Nephron (organoid): ENCODE measurements at regions not wholly inside any gene's neighbourhood (a gene's known extent, or its start where the extent isn't known, plus 50 kb on each side); places are given as distances from the start of the nearest gene placed in this dataset.
A peak's percentile ranks its signal among the peaks of the same experiment; 100 is the strongest.

Experiments
- H3K27ac Mint-ChIP-seq, 3 experiments: 2 replicates each; pipeline ENCODE4 v1.8.0; 2020; ENCODE audit warnings: mixed read lengths in 3 of 3, mild to moderate bottlenecking in 2 of 3, moderate library complexity in 1 of 3
- H3K27me3 Mint-ChIP-seq: 2 replicates; pipeline ENCODE4 v1.8.0; 2021; ENCODE audit warnings: low read depth, mild to moderate bottlenecking, moderate library complexity, mixed read lengths
- H3K36me3 Mint-ChIP-seq: 2 replicates; pipeline ENCODE4 v1.8.0; 2020; ENCODE audit warnings: low read depth, mixed read lengths
- H3K4me1 Mint-ChIP-seq: 2 replicates; pipeline ENCODE4 v1.8.0; 2020; ENCODE audit warnings: mixed read lengths
- H3K4me3 Mint-ChIP-seq, 3 experiments: 2 replicates each; pipeline ENCODE4 v1.8.0; 2020; ENCODE audit warnings: mild to moderate bottlenecking in 3 of 3, mixed read lengths in 3 of 3, moderate library complexity in 2 of 3
- H3K9me3 Mint-ChIP-seq: 2 replicates; pipeline ENCODE4 v1.8.0; 2020; ENCODE audit warnings: mixed read lengths
- TF ChIP-seq, protein P1 (sequence below), 3 experiments: fragments of 200-600 bp; sonication (generic); IDR thresholded peaks; one replicate each; pipeline ENCODE4 v1.5.0; 2021; ENCODE audit warnings: antibody characterized with exemption in 3 of 3; ENCODE audit not compliant: unreplicated experiment in 3 of 3

DNA sequence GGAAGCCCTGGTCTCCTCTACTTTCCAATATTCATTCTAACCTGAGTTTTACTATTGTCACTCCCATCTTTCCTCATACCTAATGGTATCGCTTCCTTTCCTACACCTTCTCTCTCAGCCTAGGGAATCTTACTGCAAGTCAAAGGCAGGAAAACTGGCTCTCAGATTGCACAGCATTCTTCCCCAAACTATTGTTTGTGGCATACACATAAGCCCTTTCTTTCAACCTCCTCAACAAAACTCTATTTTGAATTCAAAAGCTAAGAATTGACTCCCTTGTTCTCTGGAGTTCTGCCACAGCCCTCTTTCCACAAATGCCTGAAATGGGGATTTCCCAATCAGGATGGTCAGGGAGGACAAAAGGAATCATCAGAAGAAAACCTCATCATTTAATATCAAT lies 181.5 kb downstream of the FAM76B start:
- H3K36me3 Mint-ChIP-seq = no peaks in the 10 kb centered on the region
- no peaks in the 10 kb centered on the region for H3K27me3 Mint-ChIP-seq
- no peak overlapping the region for H3K27ac Mint-ChIP-seq
- TF ChIP-seq, protein P1, sequence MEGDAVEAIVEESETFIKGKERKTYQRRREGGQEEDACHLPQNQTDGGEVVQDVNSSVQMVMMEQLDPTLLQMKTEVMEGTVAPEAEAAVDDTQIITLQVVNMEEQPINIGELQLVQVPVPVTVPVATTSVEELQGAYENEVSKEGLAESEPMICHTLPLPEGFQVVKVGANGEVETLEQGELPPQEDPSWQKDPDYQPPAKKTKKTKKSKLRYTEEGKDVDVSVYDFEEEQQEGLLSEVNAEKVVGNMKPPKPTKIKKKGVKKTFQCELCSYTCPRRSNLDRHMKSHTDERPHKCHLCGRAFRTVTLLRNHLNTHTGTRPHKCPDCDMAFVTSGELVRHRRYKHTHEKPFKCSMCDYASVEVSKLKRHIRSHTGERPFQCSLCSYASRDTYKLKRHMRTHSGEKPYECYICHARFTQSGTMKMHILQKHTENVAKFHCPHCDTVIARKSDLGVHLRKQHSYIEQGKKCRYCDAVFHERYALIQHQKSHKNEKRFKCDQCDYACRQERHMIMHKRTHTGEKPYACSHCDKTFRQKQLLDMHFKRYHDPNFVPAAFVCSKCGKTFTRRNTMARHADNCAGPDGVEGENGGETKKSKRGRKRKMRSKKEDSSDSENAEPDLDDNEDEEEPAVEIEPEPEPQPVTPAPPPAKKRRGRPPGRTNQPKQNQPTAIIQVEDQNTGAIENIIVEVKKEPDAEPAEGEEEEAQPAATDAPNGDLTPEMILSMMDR (IDR thresholded peaks at IDR 0.05; ENCODE audit: unreplicated experiment in 3 of 3) = no peak
- H3K4me3 Mint-ChIP-seq = no peak overlapping the region
- H3K9me3 Mint-ChIP-seq = no peaks in the 10 kb centered on the region
- no peaks in the 10 kb centered on the region for H3K4me1 Mint-ChIP-seq

DNA sequence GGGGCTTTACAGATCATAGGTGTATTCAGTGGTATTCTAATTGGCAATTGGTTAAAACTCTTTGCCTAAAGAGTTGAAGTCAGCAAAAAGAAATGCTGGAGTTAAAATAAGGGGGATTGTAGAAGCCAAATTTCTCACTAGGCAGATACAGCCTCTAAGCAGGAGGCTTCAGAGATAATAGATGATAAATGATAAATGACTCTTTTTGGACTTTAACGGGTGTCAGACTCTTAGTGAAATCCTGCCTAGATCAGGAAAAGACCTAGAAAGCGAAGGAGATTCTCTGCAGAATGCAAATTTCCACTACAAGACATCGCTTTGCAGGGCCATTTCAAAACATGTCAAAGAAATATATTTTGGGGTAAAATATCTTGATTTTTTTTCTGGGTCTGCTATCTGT lies 182.8 kb downstream of the FAM76B start:
- Mint-ChIP-seq H3K9me3 (no peaks in the 10 kb centered on the region), H3K4me3 (no peak overlapping the region), H3K4me1 (no peaks in the 10 kb centered on the region), H3K27ac (no peak overlapping the region), H3K27me3 (no peaks in the 10 kb centered on the region), H3K36me3 (no peaks in the 10 kb centered on the region)
- TF ChIP-seq, protein P1 (IDR thresholded peaks at IDR 0.05; ENCODE audit: unreplicated experiment in 3 of 3) = no peak

DNA sequence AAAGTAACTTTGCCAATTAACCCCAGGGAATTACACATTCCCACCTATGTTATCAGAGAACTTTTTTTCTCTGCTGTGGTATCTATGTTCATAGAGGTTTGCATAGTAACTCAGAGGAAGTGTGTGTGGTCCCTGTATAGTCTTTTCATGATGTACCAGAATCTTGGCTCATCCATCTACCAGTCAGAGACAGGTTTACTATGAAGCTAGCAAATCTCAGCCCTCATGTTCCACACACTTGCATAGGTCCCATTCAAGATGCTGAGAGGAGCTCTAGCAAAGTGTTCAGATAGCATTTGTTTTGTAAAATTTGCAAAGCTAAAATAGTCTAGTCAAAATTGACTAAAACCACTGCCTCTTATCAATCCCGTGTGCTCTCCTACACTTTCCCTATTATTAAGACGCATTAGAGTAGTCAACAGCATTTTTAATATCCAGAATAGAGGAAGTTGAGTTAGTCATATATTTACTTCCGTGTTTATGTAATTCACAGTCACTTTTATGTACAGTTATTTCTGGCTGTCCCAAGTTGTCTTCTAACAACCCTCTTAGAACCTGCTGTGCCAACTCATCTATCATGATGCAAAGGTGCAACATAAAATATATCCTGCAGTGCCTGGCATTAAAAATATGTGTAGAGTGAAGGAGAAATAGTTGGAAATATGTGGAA lies 184.2 kb downstream of the FAM76B start:
- Mint-ChIP-seq H3K4me1 (no peaks in the 10 kb centered on the region), H3K27me3 (no peaks in the 10 kb centered on the region), H3K4me3 (no peak overlapping the region), H3K9me3 (no peaks in the 10 kb centered on the region), H3K36me3 (no peaks in the 10 kb centered on the region), H3K27ac (no peak overlapping the region)
- TF ChIP-seq, protein P1 (IDR thresholded peaks at IDR 0.05; ENCODE audit: unreplicated experiment in 3 of 3) = no peak

DNA sequence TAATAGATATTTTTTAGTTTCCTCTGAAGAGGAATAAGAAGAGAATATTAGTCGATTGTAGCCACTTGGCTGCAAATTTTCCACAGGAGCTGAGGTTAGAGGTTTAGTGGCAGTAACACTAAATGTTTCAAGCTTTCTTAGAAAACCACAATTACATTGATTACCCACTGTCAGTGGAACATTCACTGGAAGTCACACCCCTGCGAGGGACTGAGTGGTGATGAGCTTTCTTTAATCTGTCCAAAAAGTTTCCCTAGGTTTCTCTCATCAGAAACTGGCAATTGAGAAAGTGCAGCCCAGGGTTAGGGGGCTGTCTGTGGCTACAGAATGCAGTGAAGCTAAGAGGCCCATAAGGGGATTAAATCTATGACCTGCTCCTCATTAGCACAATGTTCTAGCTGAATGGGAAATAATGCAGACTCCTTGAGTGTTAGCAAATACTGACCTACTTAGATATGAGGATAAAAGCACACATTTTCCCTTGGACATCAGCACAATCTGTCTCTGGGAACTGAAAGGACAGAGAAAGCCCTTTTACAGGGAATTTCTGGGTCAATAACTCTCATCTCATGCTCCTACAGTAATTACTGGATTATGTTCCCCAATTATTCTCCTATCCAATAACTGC lies 189.5 kb downstream of the FAM76B start:
- peaks cover 17% of the 10 kb centered on the region for H3K4me1 Mint-ChIP-seq
- no peak overlapping the region for H3K4me3 Mint-ChIP-seq
- H3K27me3 Mint-ChIP-seq = no peaks in the 10 kb centered on the region
- no peaks in the 10 kb centered on the region for H3K9me3 Mint-ChIP-seq
- H3K27ac Mint-ChIP-seq = peak overlapping the region in 1 of 3 experiments; percentile 51
- no peaks in the 10 kb centered on the region for H3K36me3 Mint-ChIP-seq
- TF ChIP-seq, protein P1 (IDR thresholded peaks at IDR 0.05; ENCODE audit: unreplicated experiment in 3 of 3) = no peak

DNA sequence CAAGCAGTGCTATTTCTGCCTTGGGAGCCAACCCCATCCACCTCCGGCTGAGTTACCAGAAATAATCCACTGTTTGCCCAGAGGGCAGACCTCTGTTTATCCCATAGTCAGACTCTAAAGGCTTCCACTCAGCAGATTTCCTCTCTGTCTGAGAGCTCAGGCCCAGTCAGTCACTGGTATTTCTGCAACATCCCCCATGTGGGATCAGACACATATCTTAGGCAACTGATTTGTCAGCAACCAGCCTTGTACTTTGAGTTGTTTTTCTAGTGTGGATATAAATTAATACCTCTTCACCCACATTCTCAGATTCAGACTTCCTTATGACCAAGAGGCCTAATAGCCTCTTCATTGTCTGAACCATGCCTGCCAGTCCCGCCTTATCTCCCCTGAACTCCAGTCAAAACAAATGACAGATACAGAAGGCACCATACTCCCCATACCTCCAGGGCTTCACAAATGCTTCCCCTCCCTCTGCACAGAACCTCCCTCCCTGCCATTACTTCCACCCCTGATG lies 193.6 kb downstream of the FAM76B start:
- Mint-ChIP-seq H3K9me3 (no peaks in the 10 kb centered on the region), H3K4me3 (no peak overlapping the region), H3K4me1 (peaks cover 33% of the 10 kb centered on the region), H3K36me3 (no peaks in the 10 kb centered on the region), H3K27me3 (no peaks in the 10 kb centered on the region), H3K27ac (peak overlapping the region; percentile 72 to 76 (median 72))
- TF ChIP-seq, protein P1 (IDR thresholded peaks at IDR 0.05; ENCODE audit: unreplicated experiment in 3 of 3) = no peak
